RWPE1 (cell line): ENCODE measurements at regions not wholly inside any gene's neighbourhood (a gene's known extent, or its start where the extent isn't known, plus 50 kb on each side); places are given as distances from the start of the nearest gene placed in this dataset.
"Not testable (repeated sequence)": the region's sequence is repeated elsewhere in the genome, so short reads cannot be mapped to it uniquely, and the experiment has no call there.

Experiments
- CTCF ChIA-PET: fragments of 350-600 bp; sonication (Branson Sonifier 250); formaldehyde crosslinking; extraction: SDS; loops from one replicate; lab custom pipeline; 2021; lab: Yijun Ruan, JAX
- POLR2A ChIA-PET: fragments of 400-600 bp; formaldehyde crosslinking; extraction: SDS; loops from one replicate; lab custom pipeline; 2020; ENCODE audit warnings: antibody characterized with exemption; ENCODE audit not compliant: low non-redundant PET; lab: Yijun Ruan, JAX
- DNase-seq: peaks from one replicate; pipeline ENCODE4 v3.0.0; 2012; ENCODE audit warnings: low spot score
- H3K27ac ChIP-seq: fragments of 450-650 bp; 2 replicates; pipeline ENCODE4 v1.5.1; 2017
- CTCF ChIP-seq: fragments of 450-650 bp; conservative IDR thresholded peaks from 2 replicates; pipeline ENCODE4 v1.5.1; 2017; ENCODE audit warnings: low read depth, mild to moderate bottlenecking

- ChIA-PET CTCF (no interaction called here), POLR2A (no interaction called here)
- H3K27ac ChIP-seq = no peak overlapping the region
- no peak for TF ChIP-seq CTCF
- DNase-seq = peak; percentile 71
Observed at GRCh38 chr1:208985231-208985630, 598.3 kb upstream of the CAMK1G start.

GRCh38 chr1:208988811-208989222, 594.7 kb upstream of the CAMK1G start:
- DNase-seq = peak; percentile 60
- CTCF ChIA-PET = interaction anchor here (0.6 kb wide), 1 partner anchor 57 kb away, joined by 3 read pairs; no protein-coding TSS in a partner anchor
- peak overlapping the region; percentile 88 for H3K27ac ChIP-seq
- TF ChIP-seq CTCF = no peak
- POLR2A ChIA-PET = no interaction called here

- DNase-seq = no peak
- TF ChIP-seq CTCF = no peak
- no peak overlapping the region for H3K27ac ChIP-seq
- POLR2A ChIA-PET = no interaction called here
- CTCF ChIA-PET = no interaction called here
Observed at GRCh38 chr1:208990456-208990855, 593.1 kb upstream of the CAMK1G start.

- CTCF ChIA-PET = interaction anchor here (0.6 to 1.9 kb wide), 3 partner anchors 345 to 440 kb away, joined by 3 to 8 read pairs (median 3); no protein-coding TSS in a partner anchor
- H3K27ac ChIP-seq, DNase-seq, POLR2A ChIA-PET: not testable (repeated sequence)
Observed at GRCh38 chr1:208997053-208997452, 586.5 kb upstream of the CAMK1G start.

- ChIA-PET CTCF (interaction anchor here (0.6 to 1.9 kb wide), 5 partner anchors 11 to 441 kb away, joined by 3 to 8 read pairs (median 3); no protein-coding TSS in a partner anchor), POLR2A (no interaction called here)
- DNase-seq = peak; percentile 52
- no peak overlapping the region for H3K27ac ChIP-seq
- TF ChIP-seq CTCF = peak; percentile 38
Observed at GRCh38 chr1:208997726-208998312, 585.7 kb upstream of the CAMK1G start.

GRCh38 chr1:209008586-209008985, 574.9 kb upstream of the CAMK1G start:
- DNase-seq = no peak
- CTCF ChIA-PET = interaction anchor here (0.7 kb wide), 1 partner anchor 10 kb away, joined by 3 read pairs; no protein-coding TSS in a partner anchor
- POLR2A ChIA-PET = no interaction called here
- H3K27ac ChIP-seq = no peak overlapping the region
- TF ChIP-seq CTCF = no peak

GRCh38 chr1:209010475-209011230, 572.9 kb upstream of the CAMK1G start:
- DNase-seq = no peak
- TF ChIP-seq CTCF = no peak
- CTCF ChIA-PET = interaction anchor here (0.6 kb wide), 2 partner anchors 105 to 617 kb away, joined by 3 to 4 read pairs; no protein-coding TSS in a partner anchor
- no peak overlapping the region for H3K27ac ChIP-seq
- POLR2A ChIA-PET = no interaction called here
